GM12865 (cell line): ENCODE measurements at regions not wholly inside any gene's neighbourhood (a gene's known extent, or its start where the extent isn't known, plus 50 kb on each side); places are given as distances from the start of the nearest gene placed in this dataset.
"Not testable (repeated sequence)": the region's sequence is repeated elsewhere in the genome, so short reads cannot be mapped to it uniquely, and the experiment has no call there.

Source experiments
- DNase-seq: peaks from one replicate; pipeline ENCODE4 v3.0.0; 2010; ENCODE audit warnings: low read depth
- H3K4me3 ChIP-seq: 2 replicates; pipeline ENCODE4 v1.5.1; 2011; ENCODE audit warnings: mild to moderate bottlenecking, low read depth, low read length, control low read depth
- CTCF ChIP-seq: IDR thresholded peaks from 2 replicates; pipeline ENCODE4 v1.5.1; 2011; ENCODE audit warnings: low read length, control low read depth, low read depth, inconsistent platforms; ENCODE audit not compliant: insufficient read depth; ENCODE audit errors: missing control alignments

- H3K4me3 ChIP-seq = no peak overlapping the region
- TF ChIP-seq CTCF = no peak
- no peak for DNase-seq
Measured at GRCh38 chr18:1511619-1512311, 607.1 kb downstream of the ADCYAP1 start.

- TF ChIP-seq CTCF = no peak
- no peak overlapping the region for H3K4me3 ChIP-seq
- DNase-seq = no peak
Measured at GRCh38 chr18:1513519-1513918, 608.8 kb downstream of the ADCYAP1 start.

GRCh38 chr18:1521588-1522248, 617.0 kb downstream of the ADCYAP1 start:
- not testable (repeated sequence) for DNase-seq, H3K4me3 ChIP-seq

GRCh38 chr18:1522249-1522615, 617.6 kb downstream of the ADCYAP1 start:
- H3K4me3 ChIP-seq = no peak overlapping the region
- no peak for DNase-seq
- no peak for TF ChIP-seq CTCF

- no peak for DNase-seq
- H3K4me3 ChIP-seq = no peak overlapping the region
- TF ChIP-seq CTCF = no peak
Measured at GRCh38 chr18:1526991-1527390, 622.3 kb downstream of the ADCYAP1 start.

GRCh38 chr18:1527805-1528204, 623.1 kb downstream of the ADCYAP1 start:
- DNase-seq = no peak
- no peak for TF ChIP-seq CTCF
- no peak overlapping the region for H3K4me3 ChIP-seq

GRCh38 chr18:1528447-1528846, 623.8 kb downstream of the ADCYAP1 start:
- no peak for TF ChIP-seq CTCF
- H3K4me3 ChIP-seq = no peak overlapping the region
- no peak for DNase-seq
